Endothelial cell of umbilical vein (primary cell): ENCODE measurements at regions not wholly inside any gene's neighbourhood (a gene's known extent, or its start where the extent isn't known, plus 50 kb on each side); places are given as distances from the start of the nearest gene placed in this dataset.

Source experiments
- BruUV-seq: library from RNA; stranded (reverse); fragments of 400-500 nt; replicated peaks from 2 replicates; lab custom pipeline; 2021; lab: Mats Ljungman, UMichigan
- CTCF ChIA-PET: fragments of 300-600, 350-600 bp; sonication (Branson Sonifier 250); formaldehyde crosslinking; loops from one replicate; lab custom pipeline; 2021; ENCODE audit warnings: antibody characterized with exemption, inconsistent platforms; lab: Charles Lee
- POLR2A ChIA-PET: fragments of 300-600, 350-600 bp; sonication (Branson Sonifier 250); formaldehyde crosslinking; loops from one replicate; lab custom pipeline; 2021; ENCODE audit warnings: antibody characterized with exemption, inconsistent platforms; lab: Charles Lee
- DNase-seq: peaks from one replicate; pipeline ENCODE4 v3.0.0-alpha.2; 2011; ENCODE audit warnings: low read depth, low spot score
- FAIRE-seq: peaks from 2 replicates; lab custom pipeline; 2011; peaks lifted over from hg19 to GRCh38; lab: Jason Lieb, UNC
- H2AFZ ChIP-seq: 2 replicates; pipeline ENCODE4 v1.6.0; 2012; ENCODE audit warnings: low read depth, low read length, control low read depth, inconsistent platforms
- H3K27ac ChIP-seq: 2 replicates; pipeline ENCODE4 v1.5.1; 2011; ENCODE audit warnings: low read depth, mild to moderate bottlenecking, control low read depth, low read length, moderate library complexity; ENCODE audit not compliant: insufficient read depth
- H3K27me3 ChIP-seq, 2 experiments: 2 replicates each; pipeline versions ENCODE4 v1.6.0 to v1.6.1; 2011; ENCODE audit warnings: low read length in 2 of 2, mixed read lengths in 1 of 2; ENCODE audit not compliant: control insufficient read depth in 2 of 2, insufficient read depth in 2 of 2
- H3K36me3 ChIP-seq, 2 experiments: 2 replicates in 1 of 2; 3 replicates in 1 of 2; pipeline ENCODE4 v1.5.1; 2011; ENCODE audit warnings: low read length in 2 of 2, mild to moderate bottlenecking in 1 of 2, moderate library complexity in 1 of 2; ENCODE audit not compliant: control insufficient read depth in 2 of 2, insufficient read depth in 2 of 2; ENCODE audit errors: extremely low read depth in 1 of 2
- H3K4me1 ChIP-seq: 3 replicates; pipeline ENCODE4 v1.5.1; 2011; ENCODE audit warnings: mild to moderate bottlenecking, low read length; ENCODE audit not compliant: control insufficient read depth, insufficient read depth; ENCODE audit errors: extremely low read depth
- H3K4me2 ChIP-seq: 2 replicates; pipeline ENCODE4 v1.6.1; 2011; ENCODE audit warnings: low read length, control low read depth, mixed read lengths; ENCODE audit not compliant: insufficient read depth
- H3K4me3 ChIP-seq, 3 experiments: fragments of 200-600 bp in 1 of 3; sonication (generic), shearing (Covaris generic) in 1 of 3; replicated peaks in 1 of 3; 2 replicates each; pipeline ENCODE4 v1.5.1; 2011 to 2016; ENCODE audit warnings: control low read depth in 3 of 3, low read length in 3 of 3, mild to moderate bottlenecking in 2 of 3, inconsistent platforms in 1 of 3, low read depth in 1 of 3, moderate library complexity in 1 of 3; ENCODE audit not compliant: insufficient read depth in 1 of 3
- H3K79me2 ChIP-seq: 2 replicates; pipeline ENCODE4 v1.6.0; 2012; ENCODE audit warnings: low read length, inconsistent platforms; ENCODE audit not compliant: control insufficient read depth, insufficient read depth
- H3K9ac ChIP-seq: replicated peaks from 2 replicates; pipeline ENCODE3; 2011; ENCODE audit warnings: low read length, control low read depth; ENCODE audit not compliant: insufficient read depth; ENCODE audit errors: extremely low read depth
- H3K9me1 ChIP-seq: replicated peaks from 3 replicates; pipeline ENCODE4 v1.6.0; 2011; ENCODE audit warnings: mild to moderate bottlenecking, low read length; ENCODE audit not compliant: control insufficient read depth, insufficient read depth; ENCODE audit errors: extremely low read depth
- H3K9me3 ChIP-seq: replicated peaks from 2 replicates; pipeline ENCODE4 v1.5.1; 2012; ENCODE audit warnings: low read length, inconsistent platforms; ENCODE audit not compliant: control insufficient read depth, insufficient read depth
- H4K20me1 ChIP-seq: replicated peaks from 2 replicates; pipeline ENCODE3; 2011; ENCODE audit warnings: mild to moderate bottlenecking, low read length; ENCODE audit not compliant: control insufficient read depth, insufficient read depth; ENCODE audit errors: extremely low read depth
- CTCF ChIP-seq, 2 donors: IDR thresholded peaks; 1 replicate in 1 of 2; 2 replicates in 1 of 2; pipeline ENCODE4 v1.5.1; 2011; ENCODE audit warnings: low read length in 2 of 2, mild to moderate bottlenecking in 2 of 2, moderate library complexity in 2 of 2, control low read depth in 1 of 2, inconsistent platforms in 1 of 2, low read depth in 1 of 2; ENCODE audit not compliant: insufficient read depth in 1 of 2; ENCODE audit errors: extremely low read depth in 1 of 2
- EZH2 ChIP-seq: IDR thresholded peaks from 2 replicates; pipeline ENCODE4 v1.6.1; 2012; ENCODE audit warnings: borderline replicate concordance, low read depth, mild to moderate bottlenecking, moderate library complexity, low read length, inconsistent platforms; ENCODE audit not compliant: severe bottlenecking
- FOS ChIP-seq: IDR thresholded peaks from 2 replicates; pipeline ENCODE4 v1.6.1; 2011; ENCODE audit warnings: mild to moderate bottlenecking, low read length, moderate library complexity, borderline replicate concordance; ENCODE audit not compliant: insufficient read depth
- GATA2 ChIP-seq: IDR thresholded peaks from 2 replicates; pipeline ENCODE4 v1.7.0; 2011; ENCODE audit warnings: low read depth, mild to moderate bottlenecking, moderate library complexity, mixed read lengths, low read length; ENCODE audit not compliant: insufficient read length, insufficient read depth
- JUN ChIP-seq: IDR thresholded peaks from 2 replicates; pipeline ENCODE4 v1.6.1; 2011; ENCODE audit warnings: borderline replicate concordance, low read depth; ENCODE audit not compliant: insufficient read length, insufficient read depth
- MYC ChIP-seq: IDR thresholded peaks from one replicate; pipeline ENCODE4 v1.6.1; 2011; ENCODE audit warnings: mild to moderate bottlenecking, low read depth, low read length
- POLR2A ChIP-seq: IDR thresholded peaks from 2 replicates; pipeline ENCODE4 v1.6.1; 2012; ENCODE audit warnings: low read depth, mild to moderate bottlenecking, control low read depth, low read length
- POLR2AphosphoS5 ChIP-seq: IDR thresholded peaks from 2 replicates; pipeline ENCODE4 v1.6.1; 2012; ENCODE audit warnings: low read depth, mild to moderate bottlenecking, control low read depth, low read length, moderate library complexity; ENCODE audit not compliant: insufficient read depth
- dilution Hi-C: fragments of 300-500 bp; cut with MboI; formaldehyde crosslinking; loops from one replicate; pipeline ENCODE4 v1.15.0; 2019; ENCODE audit warnings: low sequenced_read_pairs; ENCODE audit not compliant: extremely low pct_ligation_motif_present
- intact Hi-C: fragments of 100-400 bp; cut with micrococcal nuclease; formaldehyde crosslinking; loops from one replicate; pipeline ENCODE4 v1.10.0; 2022
- TF ChIP-seq, protein P1 (sequence below): IDR thresholded peaks from 2 replicates; pipeline ENCODE4 v1.6.1; 2011; ENCODE audit not compliant: insufficient read depth, insufficient read length

- no peak for FAIRE-seq
Observed at GRCh38 chr10:130970341-130971122, 341.0 kb downstream of the TCERG1L start.

More at GRCh38 chr10:130970341-130971122, 341.0 kb downstream of the TCERG1L start:
- no peaks in the 10 kb centered on the region for H3K79me2 ChIP-seq
- TF ChIP-seq CTCF (IDR thresholded peaks at IDR 0.05; ENCODE audit: extremely low read depth in 1 of 2, insufficient read depth in 1 of 2, low read depth in 1 of 2, low read length in 2 of 2) (no peak), GATA2 (no peak), POLR2AphosphoS5 (no peak), EZH2 (no peak), MYC (no peak), POLR2A (no peak), FOS (no peak), JUN (no peak)
- TF ChIP-seq, protein P1, sequence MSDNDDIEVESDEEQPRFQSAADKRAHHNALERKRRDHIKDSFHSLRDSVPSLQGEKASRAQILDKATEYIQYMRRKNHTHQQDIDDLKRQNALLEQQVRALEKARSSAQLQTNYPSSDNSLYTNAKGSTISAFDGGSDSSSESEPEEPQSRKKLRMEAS, result no peak
- CTCF ChIA-PET, result no interaction called here
- no TSS peak for BruUV-seq
- H3K9me3 ChIP-seq, result peaks cover 11% of the 10 kb centered on the region
- no peak for DNase-seq
- H3K4me3 ChIP-seq, result no peak overlapping the region
- H3K36me3 ChIP-seq, result no peaks in the 10 kb centered on the region
- intact Hi-C loops, result no loop called here
- H3K27ac ChIP-seq, result no peak overlapping the region
- dilution Hi-C loops, result no loop called here
- POLR2A ChIA-PET, result no interaction called here
- no peaks in the 10 kb centered on the region for H3K9me1 ChIP-seq
- H2AFZ ChIP-seq, result no peak overlapping the region
- H3K9ac ChIP-seq, result no peak overlapping the region
- no peaks in the 10 kb centered on the region for H3K4me1 ChIP-seq
- no peaks in the 10 kb centered on the region for H4K20me1 ChIP-seq
- no peaks in the 10 kb centered on the region for H3K27me3 ChIP-seq
- no peak overlapping the region for H3K4me2 ChIP-seq
